T-helper 2 cell (primary cell): ENCODE measurements at regions not wholly inside any gene's neighbourhood (a gene's known extent, or its start where the extent isn't known, plus 50 kb on each side); places are given as distances from the start of the nearest gene placed in this dataset.

Source experiments
- DNase-seq, 5 experiments: peaks; one replicate each; pipeline versions ENCODE4 v3.0.0 to v3.0.0-alpha.2; 2012 to 2022

DNA sequence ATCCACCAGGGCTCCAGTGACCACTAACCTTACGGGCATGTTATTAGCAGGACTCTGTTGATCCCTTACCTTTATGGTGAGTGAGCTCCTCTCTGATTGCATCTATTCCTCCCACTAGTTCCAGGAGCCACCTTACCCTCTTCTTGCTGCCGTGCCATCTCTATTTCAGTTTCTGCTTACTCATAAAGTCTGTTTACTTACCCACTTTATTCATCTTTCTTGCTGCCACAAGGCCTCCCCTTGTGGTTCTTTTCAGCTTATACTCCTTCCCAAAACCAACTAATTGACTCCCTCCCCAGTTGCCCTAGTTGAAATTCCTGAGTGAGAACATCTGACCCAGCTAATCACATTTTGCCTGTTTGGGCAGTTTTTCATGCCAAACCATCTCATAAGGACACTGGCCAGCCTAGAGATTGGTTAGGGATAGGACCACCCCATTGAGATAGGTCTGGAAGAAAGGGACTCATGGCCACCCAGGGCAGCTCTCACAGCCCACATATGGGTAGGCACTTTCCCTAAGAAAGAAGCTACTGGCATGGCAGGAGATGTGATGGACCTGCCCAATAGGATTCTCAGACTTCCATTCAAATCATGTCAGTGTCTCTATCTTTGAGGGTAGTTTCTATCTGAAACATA is 412.7 kb downstream of the EFNA5 start:
- DNase-seq, result peak in 1 of 5 experiments; percentile 8

DNA sequence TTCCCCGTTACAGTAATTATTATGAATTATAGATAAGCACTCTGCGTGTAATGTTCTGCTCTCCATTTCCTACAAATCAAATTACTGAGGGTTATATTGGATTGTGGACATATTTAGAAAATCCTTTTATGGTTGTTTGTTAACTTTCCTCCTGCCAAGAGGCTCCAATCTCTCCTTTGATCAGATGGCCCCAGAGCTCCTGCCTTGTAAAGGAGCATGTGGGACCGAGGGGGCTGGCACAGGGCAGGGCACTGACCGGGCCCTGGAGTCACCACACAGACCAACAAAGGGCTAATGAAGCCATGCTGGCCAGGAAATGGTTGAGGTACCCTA is 415.9 kb downstream of the EFNA5 start:
- DNase-seq, result no peak

DNA sequence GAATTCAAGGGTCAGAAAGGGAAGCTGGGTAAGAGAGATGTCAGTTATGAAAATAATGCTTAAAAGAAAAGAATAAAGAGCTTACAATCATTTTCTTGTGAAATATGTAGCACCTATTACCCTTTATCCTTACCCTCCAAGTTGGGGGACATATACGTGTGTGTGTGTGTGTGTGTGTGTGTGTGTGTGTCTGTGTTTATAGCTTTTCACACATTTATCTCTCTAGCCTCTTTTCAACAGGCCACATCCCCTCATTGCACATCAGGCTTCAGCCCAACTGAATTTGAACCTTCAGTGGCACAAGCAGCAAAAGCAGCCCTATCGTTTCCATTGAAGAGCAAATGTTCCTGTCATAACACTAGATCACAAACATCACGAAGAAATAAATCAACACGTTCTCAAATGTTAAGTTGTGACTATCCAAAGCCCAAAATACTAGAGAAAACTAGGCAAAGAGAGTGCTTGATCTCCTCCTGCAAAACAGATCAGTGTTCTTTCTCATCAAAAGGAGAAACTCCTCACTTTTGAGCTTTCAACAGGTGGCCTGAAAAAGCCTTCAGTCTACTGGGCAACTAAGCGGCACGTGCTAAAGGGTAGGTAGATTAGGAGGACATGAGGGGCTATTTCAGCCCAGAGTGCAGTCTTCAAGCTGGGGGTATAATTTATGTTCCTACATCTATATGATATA is 416.4 kb downstream of the EFNA5 start:
- no peak for DNase-seq

DNA sequence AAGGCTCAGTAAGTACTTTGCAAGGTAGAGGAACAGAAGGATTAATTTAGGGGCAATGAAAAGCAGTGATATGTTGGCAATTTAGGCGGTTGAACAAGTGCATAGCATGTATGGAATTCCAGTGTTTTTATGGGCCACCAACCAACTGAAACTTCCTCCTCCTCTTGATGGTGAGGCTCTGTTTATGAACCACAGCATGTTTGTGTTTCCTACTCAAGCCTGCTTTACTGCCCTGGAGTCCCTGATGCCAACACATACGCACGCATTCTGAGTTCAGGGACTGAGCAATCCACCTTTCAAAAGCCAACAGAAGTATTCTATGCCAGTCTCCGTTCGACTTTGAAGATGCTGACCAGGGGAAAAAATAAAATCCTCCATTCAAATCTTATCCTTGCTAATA is 417.5 kb downstream of the EFNA5 start:
- no peak for DNase-seq

DNA sequence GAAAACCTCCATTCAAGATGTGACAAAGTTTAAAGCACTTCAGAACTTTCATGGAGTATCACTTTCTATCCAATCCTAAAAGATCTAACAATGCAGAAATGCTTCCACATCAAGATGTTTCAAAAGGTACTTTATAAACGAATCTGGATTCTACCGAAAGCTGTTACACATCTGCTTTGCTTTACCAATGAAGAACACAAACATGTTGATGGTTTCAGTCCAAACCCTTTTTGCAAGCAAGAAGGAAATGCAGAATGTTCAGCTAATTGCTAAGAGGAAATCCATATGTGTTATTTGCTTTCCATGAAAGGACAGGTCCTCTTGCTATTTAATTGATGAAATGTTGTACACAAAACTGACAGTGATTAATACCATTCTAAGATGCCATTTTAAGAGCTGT is 419.6 kb downstream of the EFNA5 start:
- no peak for DNase-seq

DNA sequence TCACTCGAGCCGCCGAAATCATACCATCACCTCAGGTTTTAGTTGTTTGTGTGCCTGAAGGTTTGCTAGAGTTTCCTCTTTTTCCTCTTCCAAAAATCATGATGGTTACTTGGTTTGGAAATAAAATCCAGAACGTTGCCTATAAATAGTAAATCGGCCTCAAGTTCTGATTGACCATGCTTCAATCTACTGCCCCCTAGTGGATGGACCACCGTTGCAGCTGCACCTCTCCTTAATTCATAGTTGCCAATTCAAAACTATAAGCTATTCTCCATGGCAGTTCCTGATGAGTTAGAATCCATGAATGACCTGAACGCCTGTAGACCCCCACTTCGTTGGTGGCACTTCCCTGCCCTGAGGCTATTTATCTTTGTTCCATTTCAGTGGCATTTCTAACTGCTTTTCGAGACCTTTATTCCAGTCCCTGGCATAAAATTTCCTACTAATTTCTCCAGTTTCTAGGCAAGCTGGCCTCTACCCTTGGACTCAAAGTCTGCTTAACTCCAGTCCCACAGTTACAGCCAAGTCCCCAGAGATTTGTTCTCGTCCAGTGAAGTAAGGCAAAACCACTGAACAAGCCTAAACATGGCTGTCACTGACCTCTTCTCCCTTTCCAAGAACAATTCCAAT is 422.6 kb downstream of the EFNA5 start:
- DNase-seq, result peak in 1 of 5 experiments; percentile 33

DNA sequence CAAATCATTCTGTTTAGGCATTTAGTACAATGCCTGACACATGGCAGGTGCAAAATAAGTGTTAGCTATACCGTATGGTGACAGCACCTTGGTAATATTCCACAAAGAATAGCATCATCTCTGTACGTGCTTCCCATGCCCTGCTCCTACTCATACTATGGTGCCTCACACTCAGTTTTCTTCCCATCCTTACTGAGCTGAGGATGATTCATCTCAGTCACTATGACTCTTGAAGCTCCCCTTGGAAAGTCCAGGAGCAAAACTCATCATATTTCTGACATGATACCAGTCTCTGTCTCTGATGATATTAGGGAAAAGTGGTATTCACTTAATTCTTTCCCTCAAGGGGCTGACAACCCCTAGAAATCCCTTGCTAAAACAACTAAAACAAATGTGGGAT is 423.3 kb downstream of the EFNA5 start:
- no peak for DNase-seq

DNA sequence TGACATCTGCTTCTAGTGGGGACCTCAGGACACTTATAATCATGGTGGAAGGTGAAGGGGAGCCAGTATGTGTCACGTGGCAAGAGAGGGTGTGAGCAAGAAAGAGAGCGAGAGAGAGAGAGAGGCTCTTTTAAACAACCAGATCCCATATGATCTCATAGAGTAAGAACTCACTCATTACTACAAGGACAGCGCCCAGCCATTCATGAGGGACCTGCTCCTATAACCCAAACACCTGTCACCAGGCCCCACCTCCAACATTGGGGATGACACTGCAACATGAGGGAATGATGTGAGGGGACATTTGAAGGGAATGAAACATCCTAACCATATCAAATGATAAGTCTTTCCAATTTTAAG is 427.5 kb downstream of the EFNA5 start:
- DNase-seq, result no peak

DNA sequence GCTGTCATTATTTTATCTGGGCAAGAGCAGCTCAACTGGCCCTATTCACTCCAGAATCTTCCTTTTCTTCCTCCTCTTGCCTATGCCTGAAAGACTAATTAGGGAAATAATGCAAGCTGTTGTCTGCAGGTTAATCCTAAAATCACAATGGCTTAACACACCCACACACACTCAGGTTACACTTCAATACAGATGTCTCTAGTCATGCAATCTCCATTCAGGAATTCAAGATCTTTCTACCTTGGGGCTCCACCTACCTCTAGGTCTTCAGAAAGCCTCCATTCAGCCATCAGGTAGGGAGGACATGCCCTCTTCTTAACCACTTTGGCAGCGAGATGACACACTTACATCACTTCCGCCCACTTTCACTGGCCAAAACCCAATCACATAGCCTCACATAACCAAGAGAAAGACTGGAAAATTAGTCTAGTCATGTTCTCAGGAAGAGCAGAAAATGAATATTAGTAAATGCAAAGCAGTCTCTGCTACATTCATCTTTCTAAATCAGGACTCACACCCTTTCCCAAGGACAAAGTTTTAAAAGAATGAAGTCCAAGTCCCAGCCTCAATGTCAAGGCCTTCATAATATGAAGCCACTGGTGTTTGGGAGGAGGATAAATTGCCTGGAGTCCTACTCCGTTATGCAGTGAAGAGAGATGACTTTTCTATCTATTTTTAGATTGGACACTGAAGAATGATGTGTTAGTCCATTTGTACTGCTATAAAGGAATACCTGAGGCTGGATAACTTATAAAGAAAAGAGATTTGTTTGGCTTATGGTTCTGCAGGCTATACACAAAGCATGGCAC is 428.1 kb downstream of the EFNA5 start:
- no peak for DNase-seq

DNA sequence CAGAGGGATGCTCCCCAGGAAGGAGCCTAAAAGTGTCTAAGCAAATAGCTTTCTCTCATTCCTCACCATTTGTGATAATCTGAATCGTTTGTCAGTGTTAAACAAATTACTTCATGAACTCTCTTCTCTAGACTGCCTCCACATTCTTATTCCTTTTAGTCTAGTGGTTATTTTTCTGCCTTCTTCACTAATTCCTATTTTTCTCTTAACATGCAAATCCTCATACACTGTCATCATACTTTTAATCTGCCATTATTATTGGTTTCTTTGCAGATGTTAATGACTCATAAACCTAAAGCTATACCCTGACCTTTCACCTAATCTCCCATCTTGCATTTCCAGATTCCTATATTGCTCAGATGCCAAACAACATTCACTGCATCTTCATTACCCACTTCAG is 428.9 kb downstream of the EFNA5 start:
- DNase-seq, result no peak

DNA sequence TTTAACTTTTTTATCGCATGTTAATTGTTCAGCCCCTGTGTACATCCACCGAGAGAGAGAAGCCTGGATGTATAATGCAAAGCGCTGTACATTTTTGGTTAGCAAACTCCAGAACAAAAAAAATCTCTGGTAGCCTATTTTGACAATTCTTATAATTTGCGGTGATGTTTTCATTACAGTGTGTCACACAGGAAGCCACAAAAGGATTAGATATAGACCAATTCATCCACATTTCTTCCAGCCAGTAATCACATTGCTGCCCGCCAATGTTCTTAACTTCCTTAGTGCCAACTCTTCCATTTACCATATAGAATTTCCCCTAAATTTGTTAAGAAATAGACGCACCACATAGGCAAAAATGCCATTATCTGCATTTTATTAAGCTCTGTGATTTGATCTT is 435.6 kb downstream of the EFNA5 start:
- DNase-seq, result no peak

DNA sequence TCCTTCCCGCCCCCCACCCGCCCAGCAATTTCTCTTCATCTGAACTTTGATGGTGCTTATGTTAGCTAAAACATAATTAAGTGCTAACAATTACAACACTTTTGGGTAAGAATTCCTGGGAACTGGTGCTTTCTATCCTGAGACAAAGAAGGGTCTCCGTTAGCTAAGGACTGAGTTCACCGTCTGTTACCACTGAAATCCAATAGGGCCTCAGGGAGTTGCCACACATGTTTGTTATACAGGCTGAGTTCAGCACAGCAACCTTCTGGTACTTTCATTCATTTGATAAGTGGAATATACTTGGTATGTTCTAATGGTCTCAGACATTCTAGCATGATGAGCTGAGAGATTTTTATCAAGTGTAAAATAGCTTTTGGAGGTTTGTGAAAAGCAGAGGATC is 437.9 kb downstream of the EFNA5 start:
- DNase-seq, result no peak

DNA sequence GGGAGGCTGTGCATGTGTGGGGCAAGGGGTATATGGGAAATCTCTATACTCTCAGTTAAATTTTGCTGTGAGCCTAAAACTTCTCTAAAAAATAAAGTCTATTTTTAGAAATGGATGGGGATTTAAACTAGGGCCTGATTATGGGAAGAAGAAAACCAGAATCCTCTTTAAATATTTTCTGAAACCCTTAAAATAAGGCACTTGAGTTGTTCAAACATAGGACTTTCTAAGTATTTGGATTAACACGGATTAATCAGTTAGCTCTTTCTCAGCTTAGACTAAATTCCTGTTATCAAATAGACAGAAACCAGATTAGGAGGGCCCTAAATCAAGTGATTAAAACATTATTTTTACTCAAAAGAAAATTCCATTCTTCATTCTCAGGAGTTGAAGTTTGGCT is 438.4 kb downstream of the EFNA5 start:
- no peak for DNase-seq

DNA sequence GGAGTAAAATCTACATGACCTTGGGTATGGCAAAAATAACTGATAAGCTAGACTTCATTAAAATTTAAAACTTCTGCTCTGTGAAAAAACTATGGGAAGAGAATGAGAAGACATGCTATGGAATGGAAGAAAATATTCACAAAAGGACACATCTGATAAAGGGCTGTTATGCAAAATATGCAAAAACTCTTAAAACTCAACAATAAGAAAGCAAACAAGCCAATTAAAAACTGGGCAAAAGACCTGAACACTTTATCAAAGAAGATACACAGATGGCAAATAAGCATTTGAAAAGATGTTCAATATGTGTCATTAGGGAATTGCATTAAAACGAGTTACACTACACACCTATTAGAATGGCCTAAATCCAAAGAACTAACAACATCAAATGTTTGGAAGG is 439.5 kb downstream of the EFNA5 start:
- DNase-seq, result no peak

DNA sequence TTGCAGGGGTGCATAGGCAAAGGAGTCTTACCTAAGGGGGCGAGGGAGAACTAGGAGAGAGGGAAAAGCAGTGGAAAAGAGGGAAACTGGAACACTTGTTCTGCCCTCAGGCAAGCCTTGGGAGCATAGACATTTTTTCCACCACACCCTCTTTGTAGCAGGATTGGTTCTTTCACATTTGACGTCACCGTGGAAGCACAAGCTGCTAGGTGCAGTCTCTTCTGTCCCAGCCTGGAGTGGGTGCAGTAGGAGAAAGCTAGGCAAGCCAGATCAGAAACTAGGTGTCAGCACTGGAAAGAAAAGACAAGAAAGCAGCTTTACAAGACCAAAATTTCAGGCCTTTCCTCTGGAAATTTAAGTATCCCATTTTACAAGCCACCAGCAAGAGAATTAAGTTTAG is 440.4 kb downstream of the EFNA5 start:
- no peak for DNase-seq

DNA sequence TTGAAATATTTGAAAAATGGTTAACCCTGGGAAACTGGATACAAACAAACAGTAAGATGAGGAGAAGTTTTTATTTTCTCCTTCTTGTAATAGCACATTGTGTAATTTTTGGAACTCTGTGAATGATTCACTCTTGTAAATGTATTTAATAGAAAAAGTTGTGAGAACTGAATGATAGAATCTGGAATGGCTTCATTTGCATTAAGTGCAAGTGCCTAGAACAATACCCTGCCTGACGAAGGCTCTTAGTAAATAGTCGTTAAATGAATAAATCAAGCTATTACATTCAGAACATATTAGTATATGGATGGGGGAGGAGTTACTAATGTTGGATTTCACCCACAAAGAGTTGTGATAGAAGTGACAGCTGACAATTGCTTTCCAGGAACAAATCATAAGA is 442.5 kb downstream of the EFNA5 start:
- DNase-seq, result no peak

DNA sequence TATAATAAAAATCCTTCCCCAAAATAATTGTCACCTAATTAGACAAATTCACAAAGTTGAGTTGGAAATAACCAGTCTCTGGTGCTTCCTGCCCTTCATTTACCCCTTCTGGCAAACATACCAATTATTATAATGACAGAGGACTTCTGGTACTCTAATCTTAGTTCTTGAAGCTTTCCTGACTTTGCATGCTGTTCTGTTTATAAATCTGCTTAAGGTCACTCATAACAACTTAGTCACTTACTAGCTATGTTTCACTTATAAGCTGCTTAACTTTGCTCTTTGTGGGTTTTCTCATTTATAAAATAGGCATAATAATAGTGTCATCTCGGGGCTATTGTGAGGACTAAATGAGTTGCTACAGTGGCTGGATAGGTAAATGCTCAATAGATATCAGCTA is 446.5 kb downstream of the EFNA5 start:
- DNase-seq, result no peak

DNA sequence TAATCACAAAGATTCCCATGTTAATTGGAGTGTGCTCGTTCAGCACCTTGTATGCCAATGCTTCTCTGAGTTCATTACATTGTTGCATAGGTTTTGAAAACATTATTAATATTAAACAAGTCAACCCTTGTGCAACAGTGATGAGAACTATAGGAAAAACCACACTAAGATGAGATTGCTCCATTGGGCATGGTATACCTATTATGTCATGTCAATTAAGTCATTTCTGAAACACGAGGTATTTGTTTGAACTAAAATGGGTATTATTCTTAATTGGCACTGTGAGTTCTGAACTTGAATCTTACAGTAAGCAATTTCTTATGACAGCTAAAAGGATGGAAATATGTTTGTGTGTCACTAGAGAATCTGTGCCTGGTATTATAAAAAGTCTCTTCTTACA is 447.7 kb downstream of the EFNA5 start:
- DNase-seq, result no peak

DNA sequence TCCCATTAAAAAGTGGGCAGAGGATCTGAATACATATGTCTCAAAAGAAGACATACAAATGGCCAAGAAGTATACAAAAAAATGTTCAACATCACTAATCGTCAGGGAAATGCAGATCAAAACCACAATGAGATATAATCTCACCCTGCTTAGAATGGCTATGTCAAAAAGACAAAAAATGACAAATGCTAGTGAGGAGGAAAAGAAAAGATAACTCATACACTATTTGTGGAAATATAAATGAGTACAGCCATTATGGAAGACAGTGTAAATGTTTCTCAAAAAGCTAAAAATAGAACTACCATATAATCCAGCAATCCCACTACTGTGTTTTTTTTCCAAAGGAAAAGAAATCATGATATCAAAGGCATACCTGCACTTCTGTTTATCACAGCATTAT is 450.7 kb downstream of the EFNA5 start:
- DNase-seq, result no peak

DNA sequence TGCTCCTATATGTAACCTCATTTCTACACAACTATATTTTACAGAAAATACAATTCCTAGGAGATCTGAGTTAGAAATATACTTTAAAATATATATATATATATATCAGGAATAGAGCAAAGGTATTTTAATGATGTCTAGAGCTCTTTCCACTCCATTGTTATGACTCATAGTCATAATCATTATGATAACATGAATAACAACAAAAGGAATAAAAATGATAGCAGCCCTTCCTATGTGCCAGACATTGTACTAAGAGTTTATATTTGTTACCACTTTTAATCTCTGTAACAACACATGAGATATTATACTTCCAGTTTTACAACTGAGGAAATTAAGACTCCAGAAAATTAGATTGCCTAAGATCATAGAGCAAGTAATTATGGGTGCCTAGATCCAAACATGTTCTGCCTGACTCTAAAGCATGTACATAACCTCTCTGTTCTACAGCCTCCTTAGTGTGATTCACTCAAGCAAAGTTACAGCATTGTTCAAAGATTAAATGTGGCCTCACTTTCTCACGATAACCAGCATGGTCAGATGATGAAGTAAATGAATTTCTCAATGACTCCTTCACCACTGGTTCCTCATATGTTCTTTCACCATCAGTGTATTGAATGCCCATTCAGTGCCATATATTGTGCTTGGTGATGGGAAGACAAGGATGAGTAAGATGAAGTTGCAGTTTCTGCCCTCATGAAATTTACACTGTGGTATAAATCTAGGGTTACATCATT is 452.1 kb downstream of the EFNA5 start:
- DNase-seq, result no peak

DNA sequence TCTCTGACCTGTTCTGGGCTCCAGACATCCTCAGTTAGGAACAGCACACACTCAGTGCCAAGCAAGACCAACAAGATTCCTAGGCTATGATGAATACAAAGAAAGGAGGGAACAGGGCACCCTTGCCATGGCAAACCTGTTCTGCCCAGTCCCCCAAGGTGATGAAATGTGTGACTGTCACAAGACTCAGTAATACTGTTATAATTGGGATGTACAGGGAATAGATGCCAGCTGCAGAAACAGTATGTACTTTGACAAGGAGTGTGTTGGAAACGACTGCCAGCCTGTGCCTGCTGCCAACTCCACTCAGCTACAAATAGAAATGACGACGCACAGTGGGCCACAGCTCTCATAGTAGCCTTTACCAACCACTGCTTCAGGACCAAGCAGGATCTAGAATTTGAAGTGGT is 453.0 kb downstream of the EFNA5 start:
- DNase-seq, result no peak

DNA sequence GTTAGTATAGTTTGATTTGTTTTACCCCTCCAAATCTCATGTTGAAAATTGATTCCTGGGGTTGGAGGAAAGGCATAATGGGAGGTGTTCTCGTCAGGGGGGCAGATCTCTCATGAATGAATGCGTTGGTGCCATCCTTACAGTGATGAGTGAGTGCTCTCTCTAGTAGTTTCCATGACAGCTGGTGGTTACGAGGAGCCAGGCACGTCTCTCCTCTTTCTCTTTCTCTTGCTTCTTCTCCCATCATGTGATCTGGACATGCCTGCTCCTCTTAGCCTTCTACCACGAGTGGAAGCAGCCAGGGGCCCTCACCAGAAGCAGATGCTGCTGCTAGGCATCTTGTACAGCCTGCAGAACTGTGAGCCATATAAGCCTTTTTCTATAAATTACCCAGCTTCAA is 454.1 kb downstream of the EFNA5 start:
- no peak for DNase-seq

DNA sequence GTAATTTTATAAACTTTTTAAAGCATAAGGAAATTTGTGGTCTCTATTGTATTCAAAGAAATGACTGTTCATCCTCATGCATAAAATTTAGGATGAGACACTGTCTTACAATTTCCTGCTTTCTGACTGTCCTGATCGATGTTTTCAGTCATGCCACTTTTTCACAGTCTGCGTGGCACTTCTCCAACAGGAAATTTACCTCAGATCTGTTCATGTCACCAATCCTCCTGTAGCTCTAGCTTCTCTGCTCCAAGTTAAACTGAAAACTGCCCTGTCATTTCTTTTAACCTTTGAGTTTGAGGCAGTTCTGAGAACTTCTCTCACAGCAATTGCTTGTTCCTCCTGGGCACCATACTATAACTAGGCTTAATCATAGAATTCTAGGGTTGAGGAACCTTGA is 455.1 kb downstream of the EFNA5 start:
- no peak for DNase-seq
